ENCODE measurements at regions not wholly inside any gene's neighbourhood (a gene's known extent, or its start where the extent isn't known, plus 50 kb on each side); places are given as distances from the start of the nearest gene placed in this dataset.
"Not testable (repeated sequence)": the region's sequence is repeated elsewhere in the genome, so short reads cannot be mapped to it uniquely, and the experiment has no call there.

GRCh38 chr9:95580812-95581761, 64.3 kb upstream of the PTCH1 start:
- intact Hi-C loops (cut with DNase I, micrococcal nuclease): no loop called here
- peak in 1 of 2 donors; percentile 29 for DNase-seq

GRCh38 chr9:95574866-95575553, 58.2 kb upstream of the PTCH1 start:
- no peak for ATAC-seq
- intact Hi-C loops (cut with DNase I, micrococcal nuclease): no loop called here
- DNase-seq: no peak

More at GRCh38 chr9:95580812-95581761, 64.3 kb upstream of the PTCH1 start:
- peak; percentile 96 for ATAC-seq

GRCh38 chr9:95574176-95574575, 57.4 kb upstream of the PTCH1 start:
- no peak for ATAC-seq
- intact Hi-C loops (cut with DNase I, micrococcal nuclease): no loop called here
- DNase-seq: no peak

DNA sequence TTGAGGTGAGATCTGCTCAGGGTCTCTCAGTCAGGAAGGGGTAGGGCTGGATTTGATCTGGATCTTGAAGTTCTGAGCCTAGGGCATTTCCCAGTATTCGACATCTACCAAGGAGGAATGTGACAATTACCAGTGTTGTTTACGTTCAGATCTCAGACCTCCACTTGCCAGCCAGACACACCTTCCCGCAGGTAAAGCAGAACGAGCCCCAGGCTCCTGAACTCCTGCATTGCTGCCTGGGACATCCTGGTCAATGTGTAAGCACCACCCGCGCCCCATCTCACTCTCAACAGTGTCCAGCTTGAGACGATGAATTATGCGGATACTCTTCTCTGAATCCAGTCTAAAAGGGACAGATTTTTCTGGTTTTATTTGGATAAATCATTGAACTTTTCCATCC, 56.7 kb upstream of the PTCH1 start:
- DNase-seq: no peak
- ATAC-seq: no peak
- intact Hi-C loops (cut with DNase I, micrococcal nuclease): no loop called here

DNA sequence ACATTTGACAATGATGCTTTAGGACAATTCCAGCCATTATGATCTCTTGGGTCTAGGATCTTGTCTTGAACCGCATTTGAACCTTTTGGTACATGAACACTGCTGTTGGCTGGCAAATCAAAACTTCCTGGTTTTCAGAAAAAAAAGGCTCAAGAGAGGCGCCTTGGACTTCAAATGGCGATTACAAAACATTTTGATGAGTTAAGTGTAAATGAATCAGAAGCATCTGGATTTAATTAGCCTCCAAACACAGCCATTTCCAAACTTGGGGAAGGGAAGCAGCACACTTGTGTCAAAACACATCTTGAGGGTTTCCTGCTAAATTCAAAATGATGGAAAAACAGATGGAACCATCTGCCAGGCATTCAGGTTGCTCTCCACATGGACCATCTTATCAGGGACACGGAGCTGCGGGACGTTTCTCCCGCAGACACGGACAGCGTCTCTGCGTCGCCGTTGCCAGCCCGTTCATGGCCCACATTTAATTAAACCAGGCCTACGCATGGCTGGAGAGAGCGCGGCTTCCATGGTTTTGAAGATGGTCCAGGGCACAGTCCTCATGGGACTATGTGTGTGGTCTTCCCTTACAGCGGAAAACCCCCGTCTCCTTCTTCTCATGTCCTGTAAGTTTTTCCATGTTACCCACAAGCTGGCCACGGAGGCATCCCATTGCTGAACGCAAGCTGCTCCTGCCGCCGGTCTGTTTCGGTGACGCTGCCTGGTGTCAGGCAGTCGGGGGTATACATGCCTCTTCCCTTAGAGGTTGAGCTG, 55.8 kb upstream of the PTCH1 start:
- ATAC-seq (no peak), DNase-seq (no peak)
- intact Hi-C loops (cut with DNase I, micrococcal nuclease): no loop called here

GRCh38 chr9:95570646-95571045, 53.9 kb upstream of the PTCH1 start:
- DNase-seq (no peak), ATAC-seq (no peak)
- intact Hi-C loops (cut with DNase I, micrococcal nuclease): no loop called here

- ATAC-seq (no peak), DNase-seq (no peak)
- intact Hi-C loops (cut with DNase I, micrococcal nuclease): no loop called here
Measured at GRCh38 chr9:95570150-95570549, 53.4 kb upstream of the PTCH1 start.

DNA sequence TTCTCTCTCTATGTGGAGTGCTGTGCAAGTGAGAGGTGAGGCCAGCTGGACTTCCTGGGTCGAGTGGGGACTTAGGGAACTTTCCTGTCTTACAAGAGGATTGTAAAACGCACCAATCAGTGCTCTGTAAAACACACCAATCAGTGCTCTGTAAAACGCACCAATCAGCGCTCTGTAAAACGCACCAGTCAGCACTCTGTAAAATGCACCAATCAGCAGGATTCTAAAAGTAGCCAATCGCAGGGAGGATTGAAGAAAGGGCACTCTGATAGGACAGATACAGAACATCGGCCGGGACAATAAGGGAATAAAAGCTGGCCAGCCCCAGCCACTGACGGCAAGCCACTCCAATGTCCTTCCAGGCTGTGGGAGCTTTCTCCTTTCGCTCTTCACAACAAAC, 52.0 kb upstream of the PTCH1 start:
- intact Hi-C loops (cut with DNase I, micrococcal nuclease); DNase-seq; ATAC-seq: not testable (repeated sequence)

Data from left colon (tissue), 2 donors.